ENCODE measurements at regions not wholly inside any gene's neighbourhood (a gene's known extent, or its start where the extent isn't known, plus 50 kb on each side); places are given as distances from the start of the nearest gene placed in this dataset.

DNA sequence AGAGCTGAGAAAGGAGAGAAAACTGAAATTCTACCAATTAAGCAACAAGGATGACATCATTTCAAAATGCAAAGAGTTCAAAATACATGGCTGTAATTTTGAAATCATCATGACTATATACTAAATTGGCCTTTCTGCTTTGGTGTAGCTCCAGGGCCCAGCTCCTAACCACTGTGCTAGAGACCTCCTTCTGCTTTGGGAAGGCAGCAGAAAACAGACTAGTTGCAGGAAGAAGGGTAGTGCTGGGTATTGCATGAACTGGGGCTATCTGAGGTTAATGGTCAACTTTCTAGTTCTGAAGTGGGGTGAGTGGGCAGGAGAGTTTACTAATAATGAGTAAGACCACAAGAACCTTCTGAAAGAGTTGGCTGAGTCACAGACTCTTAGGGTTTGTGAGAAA is 66.2 kb downstream of the PTGER2 start:
- DNase-seq (ENCODE audit: low read depth): peak; percentile 15

Measured in Daoy (cell line).